Tibial artery (tissue), 4 donors: ENCODE measurements at regions not wholly inside any gene's neighbourhood (a gene's known extent, or its start where the extent isn't known, plus 50 kb on each side); places are given as distances from the start of the nearest gene placed in this dataset.

Experiments used
- DNase-seq, 2 donors: peaks; one replicate each; pipeline ENCODE4 v3.0.0-alpha.2; 2019
- H3K27ac ChIP-seq, 2 donors: fragments of 200-600 bp; sonication (generic) in 1 of 2; 1 replicate in 1 of 2; 2 replicates in 1 of 2; pipeline ENCODE4 v1.5.1; 2018 to 2019; ENCODE audit warnings: mild to moderate bottlenecking in 1 of 2
- H3K27me3 ChIP-seq, 2 donors: fragments of 200-600 bp; sonication (generic) in 1 of 2; one replicate each; pipeline versions ENCODE4 v1.5.1 to v1.6.0; 2016 to 2019
- H3K36me3 ChIP-seq, 3 donors: fragments of 200-600 bp; sonication (generic) in 2 of 3; one replicate each; pipeline ENCODE4 v1.5.1; 2016 to 2019; ENCODE audit warnings: mild to moderate bottlenecking in 2 of 3
- H3K4me1 ChIP-seq, 4 donors: fragments of 200-600 bp; sonication (generic) in 2 of 4; 1 replicate in 3 of 4; 2 replicates in 1 of 4; pipeline ENCODE4 v1.5.1; 2016 to 2019
- H3K4me3 ChIP-seq, 2 donors: fragments of 200-600 bp; sonication (generic) in 1 of 2; 1 replicate in 1 of 2; 2 replicates in 1 of 2; pipeline ENCODE4 v1.5.1; 2018 to 2019; ENCODE audit warnings: mild to moderate bottlenecking in 2 of 2
- H3K9me3 ChIP-seq, 3 donors: fragments of 200-600 bp; sonication (generic) in 1 of 3; one replicate each; pipeline ENCODE4 v1.5.1; 2016 to 2019
- intact Hi-C: fragments of 100-400 bp; cut with DNase I; formaldehyde crosslinking; loops from one replicate; pipeline ENCODE4 v1.15.0; 2023; ENCODE audit warnings: low total_unique reads
- TF ChIP-seq, protein P1 (sequence below), 2 experiments: fragments of 200-600 bp in 1 of 2; fragments of 450-650 bp in 1 of 2; IDR thresholded peaks; one replicate each; pipeline ENCODE4 v1.5.1; 2017 to 2019; ENCODE audit warnings: antibody characterized with exemption in 2 of 2, mild to moderate bottlenecking in 1 of 2, moderate library complexity in 1 of 2

DNA sequence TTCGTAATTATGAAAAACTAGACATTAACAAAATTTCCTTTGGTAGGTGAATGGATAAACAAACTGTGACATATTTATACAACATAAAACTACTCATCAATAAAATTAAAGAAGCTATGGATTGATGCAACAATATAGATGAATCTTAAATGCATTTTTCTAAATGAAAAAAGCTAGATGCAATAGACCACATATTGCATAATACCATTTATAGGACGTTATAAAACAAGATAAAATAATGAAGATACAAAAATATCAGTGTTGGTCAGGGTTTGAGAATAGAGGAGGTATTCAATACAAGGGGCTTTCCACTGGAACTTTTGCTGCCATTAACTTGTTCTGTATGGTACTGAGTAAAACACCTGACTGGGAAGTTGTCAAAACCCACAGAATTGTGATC lies 314.4 kb downstream of the GRB14 start:
- no peaks in the 10 kb centered on the region for H3K9me3 ChIP-seq
- H3K4me1 ChIP-seq: no peaks in the 10 kb centered on the region
- intact Hi-C loops: no loop called here
- H3K36me3 ChIP-seq: no peaks in the 10 kb centered on the region
- no peak overlapping the region for H3K27ac ChIP-seq
- no peak for DNase-seq
- no peaks in the 10 kb centered on the region for H3K27me3 ChIP-seq
- TF ChIP-seq, protein P1, sequence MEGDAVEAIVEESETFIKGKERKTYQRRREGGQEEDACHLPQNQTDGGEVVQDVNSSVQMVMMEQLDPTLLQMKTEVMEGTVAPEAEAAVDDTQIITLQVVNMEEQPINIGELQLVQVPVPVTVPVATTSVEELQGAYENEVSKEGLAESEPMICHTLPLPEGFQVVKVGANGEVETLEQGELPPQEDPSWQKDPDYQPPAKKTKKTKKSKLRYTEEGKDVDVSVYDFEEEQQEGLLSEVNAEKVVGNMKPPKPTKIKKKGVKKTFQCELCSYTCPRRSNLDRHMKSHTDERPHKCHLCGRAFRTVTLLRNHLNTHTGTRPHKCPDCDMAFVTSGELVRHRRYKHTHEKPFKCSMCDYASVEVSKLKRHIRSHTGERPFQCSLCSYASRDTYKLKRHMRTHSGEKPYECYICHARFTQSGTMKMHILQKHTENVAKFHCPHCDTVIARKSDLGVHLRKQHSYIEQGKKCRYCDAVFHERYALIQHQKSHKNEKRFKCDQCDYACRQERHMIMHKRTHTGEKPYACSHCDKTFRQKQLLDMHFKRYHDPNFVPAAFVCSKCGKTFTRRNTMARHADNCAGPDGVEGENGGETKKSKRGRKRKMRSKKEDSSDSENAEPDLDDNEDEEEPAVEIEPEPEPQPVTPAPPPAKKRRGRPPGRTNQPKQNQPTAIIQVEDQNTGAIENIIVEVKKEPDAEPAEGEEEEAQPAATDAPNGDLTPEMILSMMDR (IDR thresholded peaks at IDR 0.05): no peak
- H3K4me3 ChIP-seq: no peak overlapping the region

DNA sequence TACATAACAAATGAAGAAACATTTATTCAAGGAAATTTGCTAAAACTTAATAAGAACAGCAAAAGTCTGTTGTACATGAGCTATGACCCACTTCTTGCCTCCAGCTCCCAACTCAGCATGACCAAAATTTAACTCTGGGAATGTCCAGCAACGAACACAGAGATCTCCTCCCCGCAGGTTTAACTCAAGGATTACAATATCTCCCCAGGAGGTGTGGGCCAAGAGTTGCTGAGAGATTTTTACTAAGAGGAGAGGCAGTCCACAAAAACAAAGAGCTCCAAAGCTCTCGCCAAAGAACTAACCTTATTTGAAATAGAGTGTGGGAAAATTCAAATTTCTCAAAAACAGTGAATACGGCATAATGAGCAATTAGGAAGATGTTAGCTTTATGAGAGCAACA lies 318.5 kb downstream of the GRB14 start:
- no peak overlapping the region for H3K4me3 ChIP-seq
- no peaks in the 10 kb centered on the region for H3K27me3 ChIP-seq
- intact Hi-C loops: no loop called here
- TF ChIP-seq, protein P1 (IDR thresholded peaks at IDR 0.05): no peak
- no peaks in the 10 kb centered on the region for H3K4me1 ChIP-seq
- H3K36me3 ChIP-seq: no peaks in the 10 kb centered on the region
- no peak overlapping the region for H3K27ac ChIP-seq
- H3K9me3 ChIP-seq: no peaks in the 10 kb centered on the region
- DNase-seq: no peak

- DNase-seq: no peak
Measured at GRCh38 chr2:164288235-164288634, 333.0 kb downstream of the GRB14 start.

GRCh38 chr2:164287056-164287455 lies 334.2 kb downstream of the GRB14 start:
- H3K27me3 ChIP-seq: no peaks in the 10 kb centered on the region
- DNase-seq: no peak
- no peak overlapping the region for H3K27ac ChIP-seq
- TF ChIP-seq, protein P1 (IDR thresholded peaks at IDR 0.05): no peak
- no peaks in the 10 kb centered on the region for H3K9me3 ChIP-seq
- no peak overlapping the region for H3K4me3 ChIP-seq
- intact Hi-C loops: no loop called here
- no peaks in the 10 kb centered on the region for H3K36me3 ChIP-seq
- no peaks in the 10 kb centered on the region for H3K4me1 ChIP-seq

More at GRCh38 chr2:164288235-164288634, 333.0 kb downstream of the GRB14 start:
- H3K27me3 ChIP-seq: no peaks in the 10 kb centered on the region
- no peaks in the 10 kb centered on the region for H3K36me3 ChIP-seq
- no peak overlapping the region for H3K4me3 ChIP-seq
- H3K4me1 ChIP-seq: no peaks in the 10 kb centered on the region
- no peak overlapping the region for H3K27ac ChIP-seq
- H3K9me3 ChIP-seq: no peaks in the 10 kb centered on the region
- intact Hi-C loops: no loop called here
- TF ChIP-seq, protein P1 (IDR thresholded peaks at IDR 0.05): no peak

DNA sequence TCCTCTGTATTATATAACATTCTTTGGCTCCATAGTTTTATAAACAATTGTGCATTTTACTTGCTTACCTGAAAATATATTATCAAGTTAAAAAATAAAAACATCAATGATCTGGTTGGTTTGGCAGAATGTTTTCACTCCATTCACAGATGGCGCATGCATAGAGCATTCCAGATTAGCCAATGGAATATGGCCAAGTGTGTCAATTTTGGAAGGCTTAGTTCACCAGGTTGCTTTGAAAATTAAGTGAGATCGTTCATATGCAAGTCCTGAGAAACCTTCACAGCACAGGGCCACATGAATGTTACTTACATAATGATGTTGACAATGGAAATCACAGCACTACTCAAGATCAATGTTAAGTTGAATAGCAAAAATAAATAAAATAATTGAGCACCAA lies 335.7 kb downstream of the GRB14 start:
- no peak for DNase-seq
- Histone ChIP-seq H3K27ac (no peak overlapping the region), H3K36me3 (no peaks in the 10 kb centered on the region), H3K4me3 (no peak overlapping the region), H3K27me3 (no peaks in the 10 kb centered on the region), H3K4me1 (no peaks in the 10 kb centered on the region), H3K9me3 (no peaks in the 10 kb centered on the region)
- intact Hi-C loops: no loop called here
- TF ChIP-seq, protein P1 (IDR thresholded peaks at IDR 0.05): no peak

DNA sequence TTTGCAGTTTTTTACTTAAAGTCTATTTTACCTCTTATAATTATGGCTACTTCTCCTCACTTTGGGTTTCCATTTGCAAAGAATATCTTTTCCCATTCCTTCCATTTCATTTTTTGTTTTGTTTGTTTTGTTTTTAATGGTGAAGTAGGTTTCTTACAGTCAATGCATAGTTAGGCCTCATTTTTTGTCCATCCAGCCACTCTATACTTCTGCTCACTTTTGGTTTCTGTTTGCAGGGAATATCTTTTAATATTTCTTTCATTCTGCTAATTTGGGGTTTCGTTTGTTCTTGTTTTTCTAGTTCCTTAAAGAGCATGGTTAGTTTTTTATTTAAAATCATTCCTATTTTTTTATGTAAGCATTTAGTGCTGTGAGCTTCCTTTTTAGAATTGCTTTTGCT lies 339.4 kb downstream of the GRB14 start:
- H3K4me3 ChIP-seq: no peak overlapping the region
- TF ChIP-seq, protein P1 (IDR thresholded peaks at IDR 0.05): no peak

More for the DNA sequence above, 339.4 kb downstream of the GRB14 start:
- Histone ChIP-seq H3K27me3 (no peaks in the 10 kb centered on the region), H3K9me3 (no peaks in the 10 kb centered on the region), H3K4me1 (no peaks in the 10 kb centered on the region), H3K27ac (no peak overlapping the region), H3K36me3 (no peaks in the 10 kb centered on the region)
- intact Hi-C loops: no loop called here
- DNase-seq: no peak
